KMS-11 (cell line): ENCODE measurements at regions not wholly inside any gene's neighbourhood (a gene's known extent, or its start where the extent isn't known, plus 50 kb on each side); places are given as distances from the start of the nearest gene placed in this dataset.

Experiments used
- H2AFZ ChIP-seq: fragments of 200-600 bp; sonication (generic); 2 replicates; pipeline ENCODE4 v1.6.1; 2016; ENCODE audit warnings: antibody characterized with exemption, mixed run types, low read depth
- H3K27ac ChIP-seq: fragments of 200-600 bp; sonication (generic); 2 replicates; pipeline ENCODE4 v1.6.1; 2016; ENCODE audit warnings: mild to moderate bottlenecking, mixed run types
- H3K27me3 ChIP-seq: fragments of 200-600 bp; sonication (generic); 2 replicates; pipeline ENCODE4 v1.6.1; 2017; ENCODE audit warnings: mild to moderate bottlenecking, low read depth, mixed run types, moderate library complexity; ENCODE audit not compliant: insufficient read depth
- H3K36me3 ChIP-seq: fragments of 200-600 bp; sonication (generic); 2 replicates; pipeline ENCODE4 v1.6.1; 2017; ENCODE audit warnings: mild to moderate bottlenecking, mixed run types; ENCODE audit not compliant: insufficient read depth
- H3K4me1 ChIP-seq: fragments of 200-600 bp; sonication (generic); 2 replicates; pipeline ENCODE4 v1.6.1; 2016; ENCODE audit warnings: mild to moderate bottlenecking, low read depth, mixed run types; ENCODE audit not compliant: poor library complexity, severe bottlenecking
- H3K4me2 ChIP-seq: fragments of 200-600 bp; sonication (generic); 2 replicates; pipeline ENCODE4 v1.7.0; 2016; ENCODE audit warnings: mild to moderate bottlenecking, mixed run types
- H3K4me3 ChIP-seq: fragments of 200-600 bp; sonication (generic); IDR thresholded peaks from 2 replicates; pipeline ENCODE4 v1.6.1; 2017; ENCODE audit warnings: low read depth, low read length, mixed read lengths; ENCODE audit not compliant: insufficient read depth
- H3K79me2 ChIP-seq: fragments of 200-600 bp; sonication (generic); 2 replicates; pipeline ENCODE4 v1.6.1; 2016; ENCODE audit warnings: low read depth, mixed run types; ENCODE audit not compliant: insufficient read depth
- H3K9ac ChIP-seq: fragments of 200-600 bp; sonication (generic); 2 replicates; pipeline ENCODE4 v1.6.1; 2016; ENCODE audit warnings: mild to moderate bottlenecking, mixed run types
- H4K20me1 ChIP-seq: fragments of 200-600 bp; sonication (generic); 2 replicates; pipeline ENCODE4 v1.6.1; 2016; ENCODE audit warnings: mild to moderate bottlenecking, mixed run types; ENCODE audit not compliant: insufficient read depth
- TF ChIP-seq, protein P1 (sequence below): fragments of 200-600 bp; sonication (generic); conservative IDR thresholded peaks from 2 replicates; pipeline ENCODE4 v1.6.1; 2017; ENCODE audit warnings: low read depth, mild to moderate bottlenecking, antibody characterized with exemption, low read length, moderate library complexity, mixed read lengths

DNA sequence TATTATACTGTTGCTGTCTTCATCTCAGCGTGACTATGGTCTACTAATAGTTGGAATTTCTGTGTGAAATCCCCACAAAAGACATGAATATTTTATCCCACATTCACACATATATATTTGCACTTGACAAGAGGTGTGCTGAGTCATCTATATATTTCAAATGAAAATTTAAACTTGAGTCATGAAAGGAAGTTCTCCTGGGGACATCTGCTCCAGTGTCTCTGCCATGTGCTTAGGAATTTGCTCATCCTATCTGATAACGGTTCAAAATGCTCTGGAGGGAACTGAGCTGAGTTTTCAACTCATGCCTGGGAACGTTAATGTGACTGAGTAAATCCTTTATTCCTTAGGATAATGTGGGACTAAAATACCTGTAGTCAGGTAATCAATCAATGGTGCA lies 326.2 kb upstream of the MEX3C start:
- Histone ChIP-seq H3K27me3 (no peaks in the 10 kb centered on the region), H3K79me2 (no peaks in the 10 kb centered on the region), H4K20me1 (no peaks in the 10 kb centered on the region), H3K4me2 (no peak overlapping the region), H3K4me3 (no peak overlapping the region), H2AFZ (no peak overlapping the region), H3K27ac (no peak overlapping the region), H3K4me1 (no peaks in the 10 kb centered on the region), H3K36me3 (no peaks in the 10 kb centered on the region), H3K9ac (no peak overlapping the region)
- TF ChIP-seq, protein P1, sequence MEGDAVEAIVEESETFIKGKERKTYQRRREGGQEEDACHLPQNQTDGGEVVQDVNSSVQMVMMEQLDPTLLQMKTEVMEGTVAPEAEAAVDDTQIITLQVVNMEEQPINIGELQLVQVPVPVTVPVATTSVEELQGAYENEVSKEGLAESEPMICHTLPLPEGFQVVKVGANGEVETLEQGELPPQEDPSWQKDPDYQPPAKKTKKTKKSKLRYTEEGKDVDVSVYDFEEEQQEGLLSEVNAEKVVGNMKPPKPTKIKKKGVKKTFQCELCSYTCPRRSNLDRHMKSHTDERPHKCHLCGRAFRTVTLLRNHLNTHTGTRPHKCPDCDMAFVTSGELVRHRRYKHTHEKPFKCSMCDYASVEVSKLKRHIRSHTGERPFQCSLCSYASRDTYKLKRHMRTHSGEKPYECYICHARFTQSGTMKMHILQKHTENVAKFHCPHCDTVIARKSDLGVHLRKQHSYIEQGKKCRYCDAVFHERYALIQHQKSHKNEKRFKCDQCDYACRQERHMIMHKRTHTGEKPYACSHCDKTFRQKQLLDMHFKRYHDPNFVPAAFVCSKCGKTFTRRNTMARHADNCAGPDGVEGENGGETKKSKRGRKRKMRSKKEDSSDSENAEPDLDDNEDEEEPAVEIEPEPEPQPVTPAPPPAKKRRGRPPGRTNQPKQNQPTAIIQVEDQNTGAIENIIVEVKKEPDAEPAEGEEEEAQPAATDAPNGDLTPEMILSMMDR, result no peak

DNA sequence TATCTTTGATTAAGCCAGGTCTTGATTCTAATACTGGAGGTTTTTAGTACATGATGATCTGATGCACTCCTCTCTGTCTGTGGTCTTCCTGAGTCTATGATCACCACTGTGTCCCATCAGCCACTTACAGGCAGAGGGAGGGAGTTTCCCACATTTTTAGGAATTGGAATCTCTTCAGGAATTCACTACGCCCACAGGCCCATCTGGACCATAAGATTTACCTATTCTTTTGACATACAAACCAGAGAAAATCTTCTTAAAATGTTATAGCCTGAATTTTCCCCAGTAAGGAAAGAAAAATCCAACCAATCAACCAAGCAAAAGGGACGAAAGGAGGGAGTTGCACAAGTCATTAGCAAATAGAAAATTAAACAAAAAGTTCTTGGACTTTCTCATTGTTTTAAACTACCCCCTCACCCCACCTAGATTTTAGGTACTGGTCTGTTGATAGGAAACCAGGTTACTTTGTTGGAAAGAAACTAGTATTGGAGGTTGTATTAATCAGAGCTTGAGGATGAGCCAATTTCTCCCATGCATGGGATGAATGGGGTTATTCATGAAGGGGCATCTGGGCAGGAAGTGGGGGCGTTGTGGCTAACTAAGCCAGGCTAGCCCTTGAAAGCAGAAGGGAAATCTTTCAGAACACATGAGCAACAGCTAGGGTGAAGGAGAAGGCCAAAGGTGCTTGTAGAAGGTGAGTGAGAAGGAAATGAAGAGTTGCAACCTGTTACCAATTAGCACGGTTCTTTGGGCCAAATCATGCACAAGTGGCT lies 328.2 kb upstream of the MEX3C start:
- TF ChIP-seq, protein P1, result no peak
- no peaks in the 10 kb centered on the region for H3K4me1 ChIP-seq
- no peak overlapping the region for H2AFZ ChIP-seq
- no peaks in the 10 kb centered on the region for H3K79me2 ChIP-seq
- no peaks in the 10 kb centered on the region for H3K36me3 ChIP-seq
- no peak overlapping the region for H3K27ac ChIP-seq
- H3K4me2 ChIP-seq, result no peak overlapping the region
- no peak overlapping the region for H3K4me3 ChIP-seq
- no peaks in the 10 kb centered on the region for H4K20me1 ChIP-seq
- H3K27me3 ChIP-seq, result no peaks in the 10 kb centered on the region
- H3K9ac ChIP-seq, result no peak overlapping the region

DNA sequence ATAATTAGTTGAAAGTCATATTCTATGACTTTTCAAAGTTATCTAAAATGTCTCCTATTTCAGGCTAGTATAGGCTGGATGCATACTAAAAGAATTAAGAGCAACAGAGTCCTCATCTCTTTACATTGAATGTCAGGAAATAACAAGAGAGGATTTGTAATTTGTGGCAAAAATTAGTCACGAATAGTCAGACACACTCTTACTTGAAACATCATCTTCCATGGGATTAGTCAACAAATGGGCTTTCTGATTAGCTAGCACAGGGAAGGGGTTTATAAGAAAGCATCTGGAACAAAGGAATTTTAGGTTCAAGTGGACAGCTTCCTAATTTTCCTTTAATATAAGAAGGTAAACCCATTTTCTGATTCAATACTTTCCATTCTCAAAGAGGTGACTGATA lies 330.3 kb upstream of the MEX3C start:
- no peak overlapping the region for H3K4me3 ChIP-seq
- no peaks in the 10 kb centered on the region for H3K36me3 ChIP-seq
- TF ChIP-seq, protein P1, result no peak
- no peaks in the 10 kb centered on the region for H3K4me1 ChIP-seq
- H3K4me2 ChIP-seq, result no peak overlapping the region
- H4K20me1 ChIP-seq, result no peaks in the 10 kb centered on the region
- H3K79me2 ChIP-seq, result no peaks in the 10 kb centered on the region
- H3K27ac ChIP-seq, result no peak overlapping the region
- no peak overlapping the region for H3K9ac ChIP-seq
- H2AFZ ChIP-seq, result no peak overlapping the region
- no peaks in the 10 kb centered on the region for H3K27me3 ChIP-seq

DNA sequence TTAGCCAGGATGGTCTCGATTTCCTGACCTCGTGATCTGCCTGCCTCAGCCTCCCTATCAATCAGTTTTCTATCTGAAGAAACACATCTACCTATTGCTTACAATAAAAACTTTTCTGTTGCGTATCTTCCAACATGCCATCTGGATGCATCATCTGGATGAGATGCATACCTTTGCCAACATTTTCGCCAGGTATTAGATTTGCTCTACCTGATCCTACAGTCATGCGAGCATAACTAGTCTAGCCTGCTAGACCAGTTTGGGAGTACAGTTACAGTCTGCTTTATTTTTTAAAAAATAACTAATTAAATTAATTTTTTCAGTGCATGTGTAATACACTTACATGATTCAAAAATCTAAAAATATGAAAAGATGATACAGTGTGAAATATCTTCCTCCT lies 334.0 kb upstream of the MEX3C start:
- Histone ChIP-seq H3K27me3 (no peaks in the 10 kb centered on the region), H3K36me3 (no peaks in the 10 kb centered on the region), H4K20me1 (no peaks in the 10 kb centered on the region), H3K79me2 (no peaks in the 10 kb centered on the region), H3K4me1 (no peaks in the 10 kb centered on the region), H3K27ac (no peak overlapping the region), H3K4me3 (no peak overlapping the region), H2AFZ (no peak overlapping the region), H3K9ac (no peak overlapping the region), H3K4me2 (no peak overlapping the region)
- TF ChIP-seq, protein P1, result no peak
